ENCODE measurements at regions not wholly inside any gene's neighbourhood (a gene's known extent, or its start where the extent isn't known, plus 50 kb on each side); places are given as distances from the start of the nearest gene placed in this dataset.

- TF ChIP-seq HDAC1 (CRISPR knock-in tag; IDR thresholded peaks at IDR 0.05) = peak; percentile 63; the same call in 1 of the 2 replicates
- no peak for TF ChIP-seq ZFP41 (CRISPR knock-in tag; IDR thresholded peaks at IDR 0.05; ENCODE audit: borderline replicate concordance)
- no peak for TF ChIP-seq CENPT (CRISPR knock-in tag; IDR thresholded peaks at IDR 0.05; ENCODE audit: low read depth)
- TF ChIP-seq BCL3 (CRISPR knock-in tag; IDR thresholded peaks at IDR 0.05) = no peak
- no peak for TF ChIP-seq CREM (IDR thresholded peaks at IDR 0.05)
- TF ChIP-seq CREM (CRISPR knock-in tag; IDR thresholded peaks at IDR 0.05) = no peak
- no peak; the same call in 1 of the 2 replicates for TF ChIP-seq ZNF670 (CRISPR knock-in tag; IDR thresholded peaks at IDR 0.05; ENCODE audit: borderline replicate concordance)
- no peak for TF ChIP-seq ZFAT (CRISPR knock-in tag; conservative IDR thresholded peaks at IDR 0.05)
- no peak for TF ChIP-seq NFATC3 (CRISPR knock-in tag; IDR thresholded peaks at IDR 0.05)
- no peak for TF ChIP-seq TOE1 (CRISPR knock-in tag; IDR thresholded peaks at IDR 0.05)
- no peak for TF ChIP-seq FOSL1 (CRISPR knock-in tag; IDR thresholded peaks at IDR 0.05; ENCODE audit: borderline replicate concordance)
- TF ChIP-seq HNF1A (IDR thresholded peaks at IDR 0.05; ENCODE audit: low read depth) = no peak
- TF ChIP-seq HNF1A (CRISPR knock-in tag; IDR thresholded peaks at IDR 0.05; ENCODE audit: borderline replicate concordance) = no peak
- TF ChIP-seq ZNF543 (CRISPR knock-in tag; IDR thresholded peaks at IDR 0.05) = no peak
- TF ChIP-seq ZNF775 (CRISPR knock-in tag; IDR thresholded peaks at IDR 0.05; ENCODE audit: borderline replicate concordance) = no peak
- no peak for TF ChIP-seq SAFB2 (CRISPR knock-in tag; IDR thresholded peaks at IDR 0.05; ENCODE audit: borderline replicate concordance, low read depth)
- TF ChIP-seq PBX3 (CRISPR knock-in tag; IDR thresholded peaks at IDR 0.05; ENCODE audit: borderline replicate concordance) = no peak
- TF ChIP-seq ARNTL (CRISPR knock-in tag; IDR thresholded peaks at IDR 0.05) = no peak
- no peak for TF ChIP-seq RBM22 (optimal IDR thresholded peaks at IDR 0.05; ENCODE audit: low read length)
- TF ChIP-seq ZNF770 (CRISPR knock-in tag; IDR thresholded peaks at IDR 0.05) = no peak
Observed at GRCh38 chr6:15036690-15037245, 209.1 kb upstream of the JARID2 start (continued).

Measured in HepG2 (cell line).